Uterus (tissue), 2 donors: ENCODE measurements at regions not wholly inside any gene's neighbourhood (a gene's known extent, or its start where the extent isn't known, plus 50 kb on each side); places are given as distances from the start of the nearest gene placed in this dataset.

Experiments used
- POLR2A ChIP-seq, 2 donors: fragments of 450-650 bp; IDR thresholded peaks; one replicate each; pipeline ENCODE4 v1.6.1; 2016; ENCODE audit warnings: antibody characterized with exemption in 2 of 2, mild to moderate bottlenecking in 1 of 2, moderate library complexity in 1 of 2
- TF ChIP-seq, protein P1 (sequence below), 4 experiments: fragments of 200-600 bp in 2 of 4; fragments of 450-650 bp in 2 of 4; sonication (generic) in 2 of 4; IDR thresholded peaks; one replicate each; pipeline ENCODE4 v1.5.1; 2016 to 2019; ENCODE audit warnings: antibody characterized with exemption in 4 of 4, mild to moderate bottlenecking in 2 of 4, moderate library complexity in 1 of 4

DNA sequence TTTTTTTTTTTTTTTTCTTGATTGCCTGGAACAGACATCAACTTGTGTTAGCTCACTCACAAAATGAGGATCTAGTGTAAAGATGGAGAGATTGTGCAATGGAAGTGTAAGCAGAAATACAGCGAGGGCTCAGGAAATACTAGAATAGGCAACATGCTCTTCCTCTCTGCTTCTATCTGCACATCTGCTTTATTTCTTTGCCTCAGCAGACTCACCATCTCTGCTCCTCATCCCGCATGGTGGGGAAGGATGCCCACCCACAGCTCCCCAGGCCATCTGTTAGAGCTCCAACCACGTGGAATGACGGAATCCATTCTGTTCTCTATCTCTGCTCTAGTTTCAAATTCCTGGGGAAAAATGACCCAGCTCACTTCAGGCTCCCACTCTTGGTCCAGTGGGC lies 128.0 kb upstream of the ADAMTS9 start:
- TF ChIP-seq POLR2A (IDR thresholded peaks at IDR 0.05) = no peak
- TF ChIP-seq, protein P1, sequence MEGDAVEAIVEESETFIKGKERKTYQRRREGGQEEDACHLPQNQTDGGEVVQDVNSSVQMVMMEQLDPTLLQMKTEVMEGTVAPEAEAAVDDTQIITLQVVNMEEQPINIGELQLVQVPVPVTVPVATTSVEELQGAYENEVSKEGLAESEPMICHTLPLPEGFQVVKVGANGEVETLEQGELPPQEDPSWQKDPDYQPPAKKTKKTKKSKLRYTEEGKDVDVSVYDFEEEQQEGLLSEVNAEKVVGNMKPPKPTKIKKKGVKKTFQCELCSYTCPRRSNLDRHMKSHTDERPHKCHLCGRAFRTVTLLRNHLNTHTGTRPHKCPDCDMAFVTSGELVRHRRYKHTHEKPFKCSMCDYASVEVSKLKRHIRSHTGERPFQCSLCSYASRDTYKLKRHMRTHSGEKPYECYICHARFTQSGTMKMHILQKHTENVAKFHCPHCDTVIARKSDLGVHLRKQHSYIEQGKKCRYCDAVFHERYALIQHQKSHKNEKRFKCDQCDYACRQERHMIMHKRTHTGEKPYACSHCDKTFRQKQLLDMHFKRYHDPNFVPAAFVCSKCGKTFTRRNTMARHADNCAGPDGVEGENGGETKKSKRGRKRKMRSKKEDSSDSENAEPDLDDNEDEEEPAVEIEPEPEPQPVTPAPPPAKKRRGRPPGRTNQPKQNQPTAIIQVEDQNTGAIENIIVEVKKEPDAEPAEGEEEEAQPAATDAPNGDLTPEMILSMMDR (IDR thresholded peaks at IDR 0.05) = no peak
